WTC11 (cell line): ENCODE measurements at regions not wholly inside any gene's neighbourhood (a gene's known extent, or its start where the extent isn't known, plus 50 kb on each side); places are given as distances from the start of the nearest gene placed in this dataset.

Experiments
- ATAC-seq: fragments of 200-7000 bp; cut with Tn5 transposase; 2 replicates; pipeline ENCODE4 v1.10.0; 2021; ENCODE audit warnings: mild to moderate bottlenecking, moderate library complexity
- CTCF ChIA-PET: fragments of 300-600 bp; sonication (Branson Sonifier 250); formaldehyde crosslinking; loops from one replicate; lab custom pipeline; 2021; ENCODE audit warnings: antibody characterized with exemption; lab: Charles Lee
- POLR2A ChIA-PET: fragments of 350-600 bp; sonication (Branson Sonifier 250); formaldehyde crosslinking; loops from one replicate; lab custom pipeline; 2021; ENCODE audit warnings: antibody characterized with exemption; lab: Charles Lee
- DNase-seq: peaks from one replicate; pipeline ENCODE4 v3.0.0; 2021; ENCODE audit warnings: low spot score
- H3K27ac Mint-ChIP-seq: 2 replicates; pipeline ENCODE4 v1.8.0; 2021; ENCODE audit warnings: mixed read lengths
- H3K27me3 Mint-ChIP-seq: 2 replicates; pipeline ENCODE4 v1.8.0; 2021; ENCODE audit warnings: low read depth, mild to moderate bottlenecking, moderate library complexity, mixed read lengths
- H3K36me3 Mint-ChIP-seq: 2 replicates; pipeline ENCODE4 v1.8.0; 2021; ENCODE audit warnings: mixed read lengths
- H3K4me1 Mint-ChIP-seq: 2 replicates; pipeline ENCODE4 v1.8.0; 2022; ENCODE audit warnings: mixed read lengths
- H3K4me3 Mint-ChIP-seq: 2 replicates; pipeline ENCODE4 v1.8.0; 2021; ENCODE audit warnings: mild to moderate bottlenecking, moderate library complexity, mixed read lengths
- H3K9me3 Mint-ChIP-seq: 2 replicates; pipeline ENCODE4 v1.8.0; 2021; ENCODE audit warnings: mixed read lengths
- ATF1 ChIP-seq: sonication (generic); formaldehyde crosslinking; IDR thresholded peaks from 2 replicates; pipeline ENCODE4 v1.8.1; 2023; ENCODE audit warnings: mild to moderate bottlenecking, moderate library complexity, missing genetic modification reagents
- CBFB ChIP-seq: sonication (generic); formaldehyde crosslinking; IDR thresholded peaks from 2 replicates; pipeline ENCODE4 v1.8.1; 2022; ENCODE audit warnings: mild to moderate bottlenecking, low read depth, missing genetic modification reagents
- CREB1 ChIP-seq: sonication (generic); formaldehyde crosslinking; IDR thresholded peaks from 2 replicates; pipeline ENCODE4 v1.8.0; 2023; ENCODE audit warnings: mild to moderate bottlenecking, missing genetic modification reagents
- FOXP1 ChIP-seq: sonication (generic); formaldehyde crosslinking; IDR thresholded peaks from 2 replicates; pipeline ENCODE4 v1.8.0; 2022; ENCODE audit warnings: missing genetic modification reagents, mild to moderate bottlenecking, moderate library complexity, borderline replicate concordance
- GTF2I ChIP-seq: fragments of 250-450 bp; sonication (Bioruptor Pico); conservative IDR thresholded peaks from 2 replicates; pipeline ENCODE4 v1.4.0; 2021; ENCODE audit warnings: mild to moderate bottlenecking
- IRF2 ChIP-seq: sonication (generic); formaldehyde crosslinking; IDR thresholded peaks from 2 replicates; pipeline ENCODE4 v1.8.0; 2022; ENCODE audit warnings: low read depth, missing genetic modification reagents, borderline replicate concordance
- KAT7 ChIP-seq: sonication (generic); formaldehyde crosslinking; IDR thresholded peaks from 2 replicates; pipeline ENCODE4 v1.8.1; 2023; ENCODE audit warnings: missing genetic modification reagents, mild to moderate bottlenecking, borderline replicate concordance
- MXD4 ChIP-seq: fragments of 250-450 bp; sonication (Bioruptor Pico); IDR thresholded peaks from 2 replicates; pipeline ENCODE4 v1.8.0; 2021; ENCODE audit warnings: mild to moderate bottlenecking, moderate library complexity, borderline replicate concordance
- NFYB ChIP-seq: sonication (generic); formaldehyde crosslinking; conservative IDR thresholded peaks from 2 replicates; pipeline ENCODE4 v1.8.0; 2022; ENCODE audit warnings: low read depth, missing genetic modification reagents
- NR1H2 ChIP-seq: sonication (generic); formaldehyde crosslinking; IDR thresholded peaks from 2 replicates; pipeline ENCODE4 v1.9.0; 2021; ENCODE audit warnings: mild to moderate bottlenecking, moderate library complexity, missing genetic modification reagents
- PRRX2 ChIP-seq: fragments of 250-450 bp; sonication (Bioruptor Pico); IDR thresholded peaks from 2 replicates; pipeline ENCODE4 v1.8.0; 2021; ENCODE audit warnings: mild to moderate bottlenecking
- RORB ChIP-seq: fragments of 250-450 bp; sonication (Bioruptor Pico); IDR thresholded peaks from 2 replicates; pipeline ENCODE4 v1.9.0; 2021; ENCODE audit warnings: mild to moderate bottlenecking
- SMAD3 ChIP-seq: sonication (generic); formaldehyde crosslinking; IDR thresholded peaks from 2 replicates; pipeline ENCODE4 v1.8.0; 2022; ENCODE audit warnings: missing genetic modification reagents, mild to moderate bottlenecking, borderline replicate concordance
- TEAD4 ChIP-seq: sonication (generic); formaldehyde crosslinking; IDR thresholded peaks from 2 replicates; pipeline ENCODE4 v1.8.0; 2022; ENCODE audit warnings: mild to moderate bottlenecking, missing genetic modification reagents
- TP53 ChIP-seq: sonication (generic); formaldehyde crosslinking; IDR thresholded peaks from 2 replicates; pipeline ENCODE4 v1.8.1; 2023; ENCODE audit warnings: mild to moderate bottlenecking, missing genetic modification reagents
- ZNF317 ChIP-seq: sonication (generic); formaldehyde crosslinking; IDR thresholded peaks from 2 replicates; pipeline ENCODE4 v1.8.1; 2023; ENCODE audit warnings: low read depth, mild to moderate bottlenecking, moderate library complexity, missing genetic modification reagents, borderline replicate concordance
- ZNF671 ChIP-seq: fragments of 250-450 bp; sonication (Bioruptor Pico); IDR thresholded peaks from 2 replicates; pipeline ENCODE4 v1.8.0; 2021; ENCODE audit warnings: mild to moderate bottlenecking
- TF ChIP-seq, protein P1 (sequence below): sonication (generic); formaldehyde crosslinking; IDR thresholded peaks from 2 replicates; pipeline ENCODE4 v1.8.0; 2023; ENCODE audit warnings: missing genetic modification reagents, mild to moderate bottlenecking, borderline replicate concordance
- TF ChIP-seq, protein P2 (sequence below): fragments of 200-600 bp; IDR thresholded peaks from 2 replicates; pipeline ENCODE4 v1.8.0; 2022; ENCODE audit warnings: antibody characterized with exemption
- TF ChIP-seq, protein P3 (sequence below): sonication (generic); formaldehyde crosslinking; IDR thresholded peaks from 2 replicates; pipeline ENCODE4 v1.8.0; 2022; ENCODE audit warnings: missing genetic modification reagents
- TF ChIP-seq, protein P4 (sequence below): fragments of 250-450 bp; sonication (Bioruptor Pico); IDR thresholded peaks from 2 replicates; pipeline ENCODE4 v1.9.0; 2021; ENCODE audit warnings: mild to moderate bottlenecking
- TF ChIP-seq, protein P5 (sequence below): sonication (generic); formaldehyde crosslinking; IDR thresholded peaks from 2 replicates; pipeline ENCODE4 v1.8.0; 2022; ENCODE audit warnings: mild to moderate bottlenecking, missing genetic modification reagents

DNA sequence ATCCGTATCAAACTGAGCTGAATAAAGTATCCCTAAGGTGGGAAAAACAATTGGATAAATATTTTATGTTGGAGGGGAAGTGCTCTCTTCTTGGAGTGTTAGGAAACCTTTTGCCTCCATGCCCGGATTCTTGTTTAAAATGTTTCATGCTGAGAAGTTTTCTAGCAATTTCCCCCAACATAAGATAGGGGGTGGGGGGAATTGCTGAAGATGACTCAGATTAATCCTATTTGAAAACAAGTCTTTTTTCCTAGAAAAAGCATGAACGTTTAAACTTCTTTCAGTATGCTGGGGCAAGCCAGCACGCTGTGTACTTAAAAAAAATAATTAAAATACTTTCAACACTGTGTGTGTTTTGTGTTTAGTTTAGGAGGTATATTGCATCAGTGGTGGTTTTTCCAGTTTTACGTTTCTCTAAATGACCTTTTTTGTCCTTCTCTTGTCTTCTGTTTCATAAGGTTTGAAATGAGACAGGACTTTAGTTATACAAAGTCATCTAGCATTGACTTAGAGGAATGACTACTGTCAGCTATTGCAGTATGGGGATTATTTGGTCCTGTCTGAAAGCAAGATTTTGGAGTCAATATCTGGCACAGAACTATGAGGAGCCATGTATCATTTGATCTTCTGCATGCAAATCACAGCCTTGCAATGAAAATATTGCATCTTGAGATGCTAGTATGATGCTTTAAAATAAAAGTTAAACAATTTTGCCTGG lies 295.9 kb downstream of the GATA3 start (continued):
- TF ChIP-seq, protein P1, sequence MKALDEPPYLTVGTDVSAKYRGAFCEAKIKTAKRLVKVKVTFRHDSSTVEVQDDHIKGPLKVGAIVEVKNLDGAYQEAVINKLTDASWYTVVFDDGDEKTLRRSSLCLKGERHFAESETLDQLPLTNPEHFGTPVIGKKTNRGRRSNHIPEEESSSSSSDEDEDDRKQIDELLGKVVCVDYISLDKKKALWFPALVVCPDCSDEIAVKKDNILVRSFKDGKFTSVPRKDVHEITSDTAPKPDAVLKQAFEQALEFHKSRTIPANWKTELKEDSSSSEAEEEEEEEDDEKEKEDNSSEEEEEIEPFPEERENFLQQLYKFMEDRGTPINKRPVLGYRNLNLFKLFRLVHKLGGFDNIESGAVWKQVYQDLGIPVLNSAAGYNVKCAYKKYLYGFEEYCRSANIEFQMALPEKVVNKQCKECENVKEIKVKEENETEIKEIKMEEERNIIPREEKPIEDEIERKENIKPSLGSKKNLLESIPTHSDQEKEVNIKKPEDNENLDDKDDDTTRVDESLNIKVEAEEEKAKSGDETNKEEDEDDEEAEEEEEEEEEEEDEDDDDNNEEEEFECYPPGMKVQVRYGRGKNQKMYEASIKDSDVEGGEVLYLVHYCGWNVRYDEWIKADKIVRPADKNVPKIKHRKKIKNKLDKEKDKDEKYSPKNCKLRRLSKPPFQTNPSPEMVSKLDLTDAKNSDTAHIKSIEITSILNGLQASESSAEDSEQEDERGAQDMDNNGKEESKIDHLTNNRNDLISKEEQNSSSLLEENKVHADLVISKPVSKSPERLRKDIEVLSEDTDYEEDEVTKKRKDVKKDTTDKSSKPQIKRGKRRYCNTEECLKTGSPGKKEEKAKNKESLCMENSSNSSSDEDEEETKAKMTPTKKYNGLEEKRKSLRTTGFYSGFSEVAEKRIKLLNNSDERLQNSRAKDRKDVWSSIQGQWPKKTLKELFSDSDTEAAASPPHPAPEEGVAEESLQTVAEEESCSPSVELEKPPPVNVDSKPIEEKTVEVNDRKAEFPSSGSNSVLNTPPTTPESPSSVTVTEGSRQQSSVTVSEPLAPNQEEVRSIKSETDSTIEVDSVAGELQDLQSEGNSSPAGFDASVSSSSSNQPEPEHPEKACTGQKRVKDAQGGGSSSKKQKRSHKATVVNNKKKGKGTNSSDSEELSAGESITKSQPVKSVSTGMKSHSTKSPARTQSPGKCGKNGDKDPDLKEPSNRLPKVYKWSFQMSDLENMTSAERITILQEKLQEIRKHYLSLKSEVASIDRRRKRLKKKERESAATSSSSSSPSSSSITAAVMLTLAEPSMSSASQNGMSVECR: no peak
- TF ChIP-seq, protein P2, sequence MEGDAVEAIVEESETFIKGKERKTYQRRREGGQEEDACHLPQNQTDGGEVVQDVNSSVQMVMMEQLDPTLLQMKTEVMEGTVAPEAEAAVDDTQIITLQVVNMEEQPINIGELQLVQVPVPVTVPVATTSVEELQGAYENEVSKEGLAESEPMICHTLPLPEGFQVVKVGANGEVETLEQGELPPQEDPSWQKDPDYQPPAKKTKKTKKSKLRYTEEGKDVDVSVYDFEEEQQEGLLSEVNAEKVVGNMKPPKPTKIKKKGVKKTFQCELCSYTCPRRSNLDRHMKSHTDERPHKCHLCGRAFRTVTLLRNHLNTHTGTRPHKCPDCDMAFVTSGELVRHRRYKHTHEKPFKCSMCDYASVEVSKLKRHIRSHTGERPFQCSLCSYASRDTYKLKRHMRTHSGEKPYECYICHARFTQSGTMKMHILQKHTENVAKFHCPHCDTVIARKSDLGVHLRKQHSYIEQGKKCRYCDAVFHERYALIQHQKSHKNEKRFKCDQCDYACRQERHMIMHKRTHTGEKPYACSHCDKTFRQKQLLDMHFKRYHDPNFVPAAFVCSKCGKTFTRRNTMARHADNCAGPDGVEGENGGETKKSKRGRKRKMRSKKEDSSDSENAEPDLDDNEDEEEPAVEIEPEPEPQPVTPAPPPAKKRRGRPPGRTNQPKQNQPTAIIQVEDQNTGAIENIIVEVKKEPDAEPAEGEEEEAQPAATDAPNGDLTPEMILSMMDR: no peak
- TF ChIP-seq CBFB (no peak), NR1H2 (CRISPR knock-in tag) (no peak), IRF2 (CRISPR knock-in tag) (no peak), SMAD3 (CRISPR knock-in tag) (no peak), KAT7 (CRISPR knock-in tag) (no peak), FOXP1 (CRISPR knock-in tag) (no peak)

DNA sequence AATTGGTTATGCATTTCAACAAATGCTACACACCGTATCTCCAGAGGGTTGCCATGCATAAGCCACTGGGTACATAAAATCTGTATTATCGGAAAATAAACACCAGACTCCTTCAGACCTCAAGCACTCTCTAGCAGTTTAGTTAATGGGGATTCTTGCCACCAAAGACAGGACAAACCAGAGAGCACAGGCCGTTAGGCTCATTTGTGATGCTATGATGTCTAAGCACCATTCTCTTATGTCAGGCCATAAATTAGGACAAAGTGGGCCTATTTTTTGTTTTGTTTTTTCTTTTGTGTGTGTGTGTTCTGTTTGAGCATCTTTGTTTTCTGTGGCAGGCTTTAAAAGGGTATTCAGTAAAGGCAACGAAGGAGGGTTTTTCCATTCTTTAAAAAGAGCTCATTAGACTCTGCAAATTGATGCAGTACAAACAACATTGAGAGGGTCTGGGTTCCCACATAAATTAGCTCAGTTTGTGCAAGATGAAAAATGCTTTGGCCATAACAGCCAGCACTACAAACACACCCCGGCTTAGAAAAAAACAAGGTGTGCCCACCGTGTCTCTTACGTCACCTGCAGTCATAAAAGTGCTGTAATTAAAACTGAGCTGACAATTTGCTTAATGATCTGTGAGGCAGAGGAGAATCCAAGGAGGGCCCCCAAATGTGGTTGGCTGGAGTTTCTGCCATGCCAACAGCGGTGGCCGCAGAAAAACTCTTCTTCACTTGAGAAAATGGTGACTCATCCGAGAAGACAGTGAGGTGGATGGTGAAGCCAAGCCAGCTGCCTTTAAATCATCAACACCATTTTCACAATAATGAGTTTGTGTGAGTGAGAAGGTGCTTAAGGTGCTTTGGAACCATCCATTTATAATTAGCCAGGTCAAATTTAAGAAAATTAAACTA lies 297.9 kb downstream of the GATA3 start:
- Mint-ChIP-seq H3K27ac (no peak overlapping the region), H3K27me3 (no peaks in the 10 kb centered on the region; the same call in 1 of the 2 replicates), H3K36me3 (no peaks in the 10 kb centered on the region), H3K4me3 (no peak overlapping the region), H3K4me1 (peaks cover 10% of the 10 kb centered on the region), H3K9me3 (peaks cover 8% of the 10 kb centered on the region)
- TF ChIP-seq, protein P3, sequence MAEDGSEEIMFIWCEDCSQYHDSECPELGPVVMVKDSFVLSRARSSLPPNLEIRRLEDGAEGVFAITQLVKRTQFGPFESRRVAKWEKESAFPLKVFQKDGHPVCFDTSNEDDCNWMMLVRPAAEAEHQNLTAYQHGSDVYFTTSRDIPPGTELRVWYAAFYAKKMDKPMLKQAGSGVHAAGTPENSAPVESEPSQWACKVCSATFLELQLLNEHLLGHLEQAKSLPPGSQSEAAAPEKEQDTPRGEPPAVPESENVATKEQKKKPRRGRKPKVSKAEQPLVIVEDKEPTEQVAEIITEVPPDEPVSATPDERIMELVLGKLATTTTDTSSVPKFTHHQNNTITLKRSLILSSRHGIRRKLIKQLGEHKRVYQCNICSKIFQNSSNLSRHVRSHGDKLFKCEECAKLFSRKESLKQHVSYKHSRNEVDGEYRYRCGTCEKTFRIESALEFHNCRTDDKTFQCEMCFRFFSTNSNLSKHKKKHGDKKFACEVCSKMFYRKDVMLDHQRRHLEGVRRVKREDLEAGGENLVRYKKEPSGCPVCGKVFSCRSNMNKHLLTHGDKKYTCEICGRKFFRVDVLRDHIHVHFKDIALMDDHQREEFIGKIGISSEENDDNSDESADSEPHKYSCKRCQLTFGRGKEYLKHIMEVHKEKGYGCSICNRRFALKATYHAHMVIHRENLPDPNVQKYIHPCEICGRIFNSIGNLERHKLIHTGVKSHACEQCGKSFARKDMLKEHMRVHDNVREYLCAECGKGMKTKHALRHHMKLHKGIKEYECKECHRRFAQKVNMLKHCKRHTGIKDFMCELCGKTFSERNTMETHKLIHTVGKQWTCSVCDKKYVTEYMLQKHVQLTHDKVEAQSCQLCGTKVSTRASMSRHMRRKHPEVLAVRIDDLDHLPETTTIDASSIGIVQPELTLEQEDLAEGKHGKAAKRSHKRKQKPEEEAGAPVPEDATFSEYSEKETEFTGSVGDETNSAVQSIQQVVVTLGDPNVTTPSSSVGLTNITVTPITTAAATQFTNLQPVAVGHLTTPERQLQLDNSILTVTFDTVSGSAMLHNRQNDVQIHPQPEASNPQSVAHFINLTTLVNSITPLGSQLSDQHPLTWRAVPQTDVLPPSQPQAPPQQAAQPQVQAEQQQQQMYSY (CRISPR knock-in tag): no peak
- TF ChIP-seq ZNF317 (CRISPR knock-in tag): no peak
- TF ChIP-seq NFYB: no peak
- TF ChIP-seq CREB1: no peak
- no peak for TF ChIP-seq ZNF671
- no peak for TF ChIP-seq FOXP1 (CRISPR knock-in tag)
- no peak for TF ChIP-seq MXD4 (CRISPR knock-in tag)
- TF ChIP-seq RORB (CRISPR knock-in tag): no peak
- TF ChIP-seq, protein P4, sequence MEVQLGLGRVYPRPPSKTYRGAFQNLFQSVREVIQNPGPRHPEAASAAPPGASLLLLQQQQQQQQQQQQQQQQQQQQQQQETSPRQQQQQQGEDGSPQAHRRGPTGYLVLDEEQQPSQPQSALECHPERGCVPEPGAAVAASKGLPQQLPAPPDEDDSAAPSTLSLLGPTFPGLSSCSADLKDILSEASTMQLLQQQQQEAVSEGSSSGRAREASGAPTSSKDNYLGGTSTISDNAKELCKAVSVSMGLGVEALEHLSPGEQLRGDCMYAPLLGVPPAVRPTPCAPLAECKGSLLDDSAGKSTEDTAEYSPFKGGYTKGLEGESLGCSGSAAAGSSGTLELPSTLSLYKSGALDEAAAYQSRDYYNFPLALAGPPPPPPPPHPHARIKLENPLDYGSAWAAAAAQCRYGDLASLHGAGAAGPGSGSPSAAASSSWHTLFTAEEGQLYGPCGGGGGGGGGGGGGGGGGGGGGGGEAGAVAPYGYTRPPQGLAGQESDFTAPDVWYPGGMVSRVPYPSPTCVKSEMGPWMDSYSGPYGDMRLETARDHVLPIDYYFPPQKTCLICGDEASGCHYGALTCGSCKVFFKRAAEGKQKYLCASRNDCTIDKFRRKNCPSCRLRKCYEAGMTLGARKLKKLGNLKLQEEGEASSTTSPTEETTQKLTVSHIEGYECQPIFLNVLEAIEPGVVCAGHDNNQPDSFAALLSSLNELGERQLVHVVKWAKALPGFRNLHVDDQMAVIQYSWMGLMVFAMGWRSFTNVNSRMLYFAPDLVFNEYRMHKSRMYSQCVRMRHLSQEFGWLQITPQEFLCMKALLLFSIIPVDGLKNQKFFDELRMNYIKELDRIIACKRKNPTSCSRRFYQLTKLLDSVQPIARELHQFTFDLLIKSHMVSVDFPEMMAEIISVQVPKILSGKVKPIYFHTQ (CRISPR knock-in tag): no peak
- TF ChIP-seq TP53: no peak
- TF ChIP-seq, protein P5, sequence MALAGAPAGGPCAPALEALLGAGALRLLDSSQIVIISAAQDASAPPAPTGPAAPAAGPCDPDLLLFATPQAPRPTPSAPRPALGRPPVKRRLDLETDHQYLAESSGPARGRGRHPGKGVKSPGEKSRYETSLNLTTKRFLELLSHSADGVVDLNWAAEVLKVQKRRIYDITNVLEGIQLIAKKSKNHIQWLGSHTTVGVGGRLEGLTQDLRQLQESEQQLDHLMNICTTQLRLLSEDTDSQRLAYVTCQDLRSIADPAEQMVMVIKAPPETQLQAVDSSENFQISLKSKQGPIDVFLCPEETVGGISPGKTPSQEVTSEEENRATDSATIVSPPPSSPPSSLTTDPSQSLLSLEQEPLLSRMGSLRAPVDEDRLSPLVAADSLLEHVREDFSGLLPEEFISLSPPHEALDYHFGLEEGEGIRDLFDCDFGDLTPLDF: no peak
- TF ChIP-seq ATF1 (CRISPR knock-in tag): no peak
- no peak for TF ChIP-seq TEAD4 (CRISPR knock-in tag)
- no peak for TF ChIP-seq GTF2I
- no peak for TF ChIP-seq PRRX2
- CTCF ChIA-PET: no interaction called here
- ATAC-seq: no peak
- no peak for DNase-seq
- POLR2A ChIA-PET: no interaction called here
